WTC11 (cell line): ENCODE measurements at regions not wholly inside any gene's neighbourhood (a gene's known extent, or its start where the extent isn't known, plus 50 kb on each side); places are given as distances from the start of the nearest gene placed in this dataset.

Experiments
- CBFB ChIP-seq: sonication (generic); formaldehyde crosslinking; IDR thresholded peaks from 2 replicates; pipeline ENCODE4 v1.8.1; 2022; ENCODE audit warnings: mild to moderate bottlenecking, low read depth, missing genetic modification reagents
- CREM ChIP-seq: sonication (generic); formaldehyde crosslinking; IDR thresholded peaks from 2 replicates; pipeline ENCODE4 v1.8.1; 2022; ENCODE audit warnings: mild to moderate bottlenecking, missing genetic modification reagents, moderate library complexity
- MYBL2 ChIP-seq: sonication (generic); formaldehyde crosslinking; IDR thresholded peaks from 2 replicates; pipeline ENCODE4 v1.8.1; 2023; ENCODE audit warnings: mild to moderate bottlenecking, moderate library complexity, missing genetic modification reagents
- NFYB ChIP-seq: sonication (generic); formaldehyde crosslinking; conservative IDR thresholded peaks from 2 replicates; pipeline ENCODE4 v1.8.0; 2022; ENCODE audit warnings: low read depth, missing genetic modification reagents
- SP1 ChIP-seq: sonication (generic); formaldehyde crosslinking; conservative IDR thresholded peaks from 2 replicates; pipeline ENCODE4 v1.8.1; 2022; ENCODE audit warnings: missing genetic modification reagents
- TEAD1 ChIP-seq: sonication (generic); formaldehyde crosslinking; IDR thresholded peaks from 2 replicates; pipeline ENCODE4 v1.8.0; 2022; ENCODE audit warnings: mild to moderate bottlenecking, missing genetic modification reagents
- ZNF138 ChIP-seq: sonication (generic); formaldehyde crosslinking; conservative IDR thresholded peaks from 2 replicates; pipeline ENCODE4 v1.8.1; 2022; ENCODE audit warnings: mild to moderate bottlenecking, moderate library complexity, missing genetic modification reagents
- ZNF317 ChIP-seq: sonication (generic); formaldehyde crosslinking; IDR thresholded peaks from 2 replicates; pipeline ENCODE4 v1.8.1; 2023; ENCODE audit warnings: low read depth, mild to moderate bottlenecking, moderate library complexity, missing genetic modification reagents, borderline replicate concordance
- TF ChIP-seq, protein P1 (sequence below): sonication (generic); formaldehyde crosslinking; IDR thresholded peaks from 2 replicates; pipeline ENCODE4 v1.8.0; 2022; ENCODE audit warnings: mild to moderate bottlenecking, missing genetic modification reagents
- TF ChIP-seq, protein P2 (sequence below): fragments of 200-600 bp; IDR thresholded peaks from 2 replicates; pipeline ENCODE4 v1.8.0; 2022; ENCODE audit warnings: antibody characterized with exemption
- TF ChIP-seq, protein P3 (sequence below): sonication (generic); formaldehyde crosslinking; IDR thresholded peaks from 2 replicates; pipeline ENCODE4 v1.8.1; 2023; ENCODE audit warnings: mild to moderate bottlenecking, missing genetic modification reagents
- TF ChIP-seq, protein P4 (sequence below): sonication (generic); formaldehyde crosslinking; IDR thresholded peaks from 2 replicates; pipeline ENCODE4 v1.8.0; 2023; ENCODE audit warnings: mild to moderate bottlenecking, missing genetic modification reagents
- TF ChIP-seq, protein P5 (sequence below): sonication (generic); formaldehyde crosslinking; IDR thresholded peaks from 2 replicates; pipeline ENCODE4 v1.8.1; 2023; ENCODE audit warnings: mild to moderate bottlenecking, moderate library complexity, missing genetic modification reagents
- TF ChIP-seq, protein P6 (sequence below): sonication (generic); formaldehyde crosslinking; IDR thresholded peaks from 2 replicates; pipeline ENCODE4 v1.8.0; 2022; ENCODE audit warnings: mild to moderate bottlenecking, missing genetic modification reagents

DNA sequence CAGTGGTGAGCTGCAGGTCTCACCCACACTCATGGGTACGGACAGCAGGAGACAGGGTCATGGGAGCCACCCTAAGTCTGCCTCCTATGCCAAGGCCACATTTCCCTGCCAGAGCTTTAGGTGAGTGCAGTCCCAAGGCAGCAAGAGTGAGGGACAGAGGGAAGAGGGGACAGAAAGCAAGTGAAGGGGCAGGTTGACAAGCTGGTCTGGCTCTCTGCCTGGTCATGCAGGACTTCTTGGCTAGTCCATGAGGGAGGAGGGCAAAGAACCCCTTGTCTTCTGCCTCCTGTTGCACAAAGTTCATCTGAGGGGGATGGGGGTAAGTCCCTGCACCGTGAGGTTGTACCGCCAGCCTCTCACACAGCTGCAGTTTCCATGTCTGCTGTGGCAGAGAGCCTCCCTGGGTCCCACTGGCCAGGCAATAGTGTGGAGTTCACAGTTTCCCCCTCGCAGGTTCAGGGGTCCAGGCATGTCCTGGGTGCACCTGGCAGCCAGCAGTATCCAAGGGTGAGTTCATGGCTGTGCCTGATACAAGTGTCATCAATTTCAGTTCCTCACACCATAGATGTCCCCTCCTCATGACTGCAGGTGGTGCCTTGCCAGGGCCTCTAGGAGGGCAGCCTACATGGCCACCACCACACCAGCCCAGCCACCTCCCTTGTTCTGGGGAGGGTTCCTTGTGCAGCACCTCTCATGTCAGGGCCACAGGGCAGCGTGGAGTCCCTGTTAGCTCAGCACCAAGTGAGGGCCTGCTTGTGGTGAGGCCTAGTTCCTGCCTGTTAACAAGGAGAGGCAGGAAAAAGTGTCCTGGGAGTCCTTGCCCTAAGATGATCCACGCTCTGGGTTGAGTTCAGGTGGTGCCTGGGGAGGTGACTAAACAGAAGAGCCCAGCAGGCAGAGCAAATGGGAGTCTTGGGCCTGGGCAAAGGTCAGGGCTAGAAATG is 72.5 kb downstream of the ADRA2C start:
- TF ChIP-seq MYBL2 (CRISPR knock-in tag) (no peak), CREM (CRISPR knock-in tag) (no peak), SP1 (CRISPR knock-in tag) (no peak), ZNF317 (no peak), CBFB (CRISPR knock-in tag) (no peak), NFYB (CRISPR knock-in tag) (no peak), ZNF138 (no peak), TEAD1 (CRISPR knock-in tag) (no peak)
- TF ChIP-seq, protein P1, sequence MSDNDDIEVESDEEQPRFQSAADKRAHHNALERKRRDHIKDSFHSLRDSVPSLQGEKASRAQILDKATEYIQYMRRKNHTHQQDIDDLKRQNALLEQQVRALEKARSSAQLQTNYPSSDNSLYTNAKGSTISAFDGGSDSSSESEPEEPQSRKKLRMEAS (CRISPR knock-in tag): no peak
- TF ChIP-seq, protein P2, sequence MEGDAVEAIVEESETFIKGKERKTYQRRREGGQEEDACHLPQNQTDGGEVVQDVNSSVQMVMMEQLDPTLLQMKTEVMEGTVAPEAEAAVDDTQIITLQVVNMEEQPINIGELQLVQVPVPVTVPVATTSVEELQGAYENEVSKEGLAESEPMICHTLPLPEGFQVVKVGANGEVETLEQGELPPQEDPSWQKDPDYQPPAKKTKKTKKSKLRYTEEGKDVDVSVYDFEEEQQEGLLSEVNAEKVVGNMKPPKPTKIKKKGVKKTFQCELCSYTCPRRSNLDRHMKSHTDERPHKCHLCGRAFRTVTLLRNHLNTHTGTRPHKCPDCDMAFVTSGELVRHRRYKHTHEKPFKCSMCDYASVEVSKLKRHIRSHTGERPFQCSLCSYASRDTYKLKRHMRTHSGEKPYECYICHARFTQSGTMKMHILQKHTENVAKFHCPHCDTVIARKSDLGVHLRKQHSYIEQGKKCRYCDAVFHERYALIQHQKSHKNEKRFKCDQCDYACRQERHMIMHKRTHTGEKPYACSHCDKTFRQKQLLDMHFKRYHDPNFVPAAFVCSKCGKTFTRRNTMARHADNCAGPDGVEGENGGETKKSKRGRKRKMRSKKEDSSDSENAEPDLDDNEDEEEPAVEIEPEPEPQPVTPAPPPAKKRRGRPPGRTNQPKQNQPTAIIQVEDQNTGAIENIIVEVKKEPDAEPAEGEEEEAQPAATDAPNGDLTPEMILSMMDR: no peak
- TF ChIP-seq, protein P3, sequence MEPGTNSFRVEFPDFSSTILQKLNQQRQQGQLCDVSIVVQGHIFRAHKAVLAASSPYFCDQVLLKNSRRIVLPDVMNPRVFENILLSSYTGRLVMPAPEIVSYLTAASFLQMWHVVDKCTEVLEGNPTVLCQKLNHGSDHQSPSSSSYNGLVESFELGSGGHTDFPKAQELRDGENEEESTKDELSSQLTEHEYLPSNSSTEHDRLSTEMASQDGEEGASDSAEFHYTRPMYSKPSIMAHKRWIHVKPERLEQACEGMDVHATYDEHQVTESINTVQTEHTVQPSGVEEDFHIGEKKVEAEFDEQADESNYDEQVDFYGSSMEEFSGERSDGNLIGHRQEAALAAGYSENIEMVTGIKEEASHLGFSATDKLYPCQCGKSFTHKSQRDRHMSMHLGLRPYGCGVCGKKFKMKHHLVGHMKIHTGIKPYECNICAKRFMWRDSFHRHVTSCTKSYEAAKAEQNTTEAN: no peak
- TF ChIP-seq, protein P4, sequence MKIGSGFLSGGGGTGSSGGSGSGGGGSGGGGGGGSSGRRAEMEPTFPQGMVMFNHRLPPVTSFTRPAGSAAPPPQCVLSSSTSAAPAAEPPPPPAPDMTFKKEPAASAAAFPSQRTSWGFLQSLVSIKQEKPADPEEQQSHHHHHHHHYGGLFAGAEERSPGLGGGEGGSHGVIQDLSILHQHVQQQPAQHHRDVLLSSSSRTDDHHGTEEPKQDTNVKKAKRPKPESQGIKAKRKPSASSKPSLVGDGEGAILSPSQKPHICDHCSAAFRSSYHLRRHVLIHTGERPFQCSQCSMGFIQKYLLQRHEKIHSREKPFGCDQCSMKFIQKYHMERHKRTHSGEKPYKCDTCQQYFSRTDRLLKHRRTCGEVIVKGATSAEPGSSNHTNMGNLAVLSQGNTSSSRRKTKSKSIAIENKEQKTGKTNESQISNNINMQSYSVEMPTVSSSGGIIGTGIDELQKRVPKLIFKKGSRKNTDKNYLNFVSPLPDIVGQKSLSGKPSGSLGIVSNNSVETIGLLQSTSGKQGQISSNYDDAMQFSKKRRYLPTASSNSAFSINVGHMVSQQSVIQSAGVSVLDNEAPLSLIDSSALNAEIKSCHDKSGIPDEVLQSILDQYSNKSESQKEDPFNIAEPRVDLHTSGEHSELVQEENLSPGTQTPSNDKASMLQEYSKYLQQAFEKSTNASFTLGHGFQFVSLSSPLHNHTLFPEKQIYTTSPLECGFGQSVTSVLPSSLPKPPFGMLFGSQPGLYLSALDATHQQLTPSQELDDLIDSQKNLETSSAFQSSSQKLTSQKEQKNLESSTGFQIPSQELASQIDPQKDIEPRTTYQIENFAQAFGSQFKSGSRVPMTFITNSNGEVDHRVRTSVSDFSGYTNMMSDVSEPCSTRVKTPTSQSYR: no peak
- TF ChIP-seq, protein P5, sequence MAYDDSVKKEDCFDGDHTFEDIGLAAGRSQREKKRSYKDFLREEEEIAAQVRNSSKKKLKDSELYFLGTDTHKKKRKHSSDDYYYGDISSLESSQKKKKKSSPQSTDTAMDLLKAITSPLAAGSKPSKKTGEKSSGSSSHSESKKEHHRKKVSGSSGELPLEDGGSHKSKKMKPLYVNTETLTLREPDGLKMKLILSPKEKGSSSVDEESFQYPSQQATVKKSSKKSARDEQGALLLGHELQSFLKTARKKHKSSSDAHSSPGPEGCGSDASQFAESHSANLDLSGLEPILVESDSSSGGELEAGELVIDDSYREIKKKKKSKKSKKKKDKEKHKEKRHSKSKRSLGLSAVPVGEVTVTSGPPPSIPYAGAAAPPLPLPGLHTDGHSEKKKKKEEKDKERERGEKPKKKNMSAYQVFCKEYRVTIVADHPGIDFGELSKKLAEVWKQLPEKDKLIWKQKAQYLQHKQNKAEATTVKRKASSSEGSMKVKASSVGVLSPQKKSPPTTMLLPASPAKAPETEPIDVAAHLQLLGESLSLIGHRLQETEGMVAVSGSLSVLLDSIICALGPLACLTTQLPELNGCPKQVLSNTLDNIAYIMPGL (CRISPR knock-in tag): no peak
- TF ChIP-seq, protein P6, sequence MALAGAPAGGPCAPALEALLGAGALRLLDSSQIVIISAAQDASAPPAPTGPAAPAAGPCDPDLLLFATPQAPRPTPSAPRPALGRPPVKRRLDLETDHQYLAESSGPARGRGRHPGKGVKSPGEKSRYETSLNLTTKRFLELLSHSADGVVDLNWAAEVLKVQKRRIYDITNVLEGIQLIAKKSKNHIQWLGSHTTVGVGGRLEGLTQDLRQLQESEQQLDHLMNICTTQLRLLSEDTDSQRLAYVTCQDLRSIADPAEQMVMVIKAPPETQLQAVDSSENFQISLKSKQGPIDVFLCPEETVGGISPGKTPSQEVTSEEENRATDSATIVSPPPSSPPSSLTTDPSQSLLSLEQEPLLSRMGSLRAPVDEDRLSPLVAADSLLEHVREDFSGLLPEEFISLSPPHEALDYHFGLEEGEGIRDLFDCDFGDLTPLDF: no peak
